Upper lobe of right lung (tissue), 1 donor: ENCODE measurements at regions not wholly inside any gene's neighbourhood (a gene's known extent, or its start where the extent isn't known, plus 50 kb on each side); places are given as distances from the start of the nearest gene placed in this dataset.

Experiments used
- ATAC-seq: fragments of 200-7000 bp; cut with Tn5 transposase; one replicate; pipeline ENCODE4 v1.9.1; 2020; ENCODE audit warnings: mild to moderate bottlenecking, moderate library complexity
- DNase-seq: peaks from one replicate; pipeline ENCODE4 v3.0.0-alpha.2; 2020
- H3K27ac ChIP-seq: fragments of 200-600 bp; one replicate; pipeline ENCODE4 v1.8.0; 2022
- H3K27me3 ChIP-seq: fragments of 200-600 bp; one replicate; pipeline ENCODE4 v1.8.0; 2022; ENCODE audit warnings: mild to moderate bottlenecking
- H3K36me3 ChIP-seq: fragments of 200-600 bp; one replicate; pipeline ENCODE4 v1.8.0; 2022
- H3K4me1 ChIP-seq: fragments of 200-600 bp; one replicate; pipeline ENCODE4 v1.8.0; 2022
- H3K4me3 ChIP-seq: fragments of 200-600 bp; one replicate; pipeline ENCODE4 v1.8.0; 2022; ENCODE audit warnings: mild to moderate bottlenecking
- H3K9me3 ChIP-seq: fragments of 200-600 bp; one replicate; pipeline ENCODE4 v1.8.0; 2022
- CTCF ChIP-seq: fragments of 200-600 bp; IDR thresholded peaks from one replicate; pipeline ENCODE4 v1.8.0; 2022; ENCODE audit warnings: antibody characterized with exemption
- intact Hi-C: fragments of 100-400 bp; cut with DNase I; formaldehyde crosslinking; loops from one replicate; pipeline ENCODE4 v1.11.0; 2022
- donor health status: DM: no; HTN: yes; CAD: no; lungs with severe emphysema.

GRCh38 chr14:56460469-56460868, 119.1 kb upstream of the TMEM260 start:
- no peak for TF ChIP-seq CTCF
- no peaks in the 10 kb centered on the region for H3K36me3 ChIP-seq
- no peak for DNase-seq
- H3K9me3 ChIP-seq: no peaks in the 10 kb centered on the region
- no peaks in the 10 kb centered on the region for H3K4me1 ChIP-seq
- no peak overlapping the region for H3K27ac ChIP-seq
- no peak overlapping the region for H3K4me3 ChIP-seq
- intact Hi-C loops: no loop called here
- no peaks in the 10 kb centered on the region for H3K27me3 ChIP-seq
- ATAC-seq: no peak

- Histone ChIP-seq H3K27ac (no peak overlapping the region), H3K27me3 (no peaks in the 10 kb centered on the region), H3K4me1 (no peaks in the 10 kb centered on the region), H3K4me3 (no peak overlapping the region), H3K9me3 (no peaks in the 10 kb centered on the region), H3K36me3 (no peaks in the 10 kb centered on the region)
- ATAC-seq (no peak), DNase-seq (no peak)
- intact Hi-C loops: no loop called here
- no peak for TF ChIP-seq CTCF
Observed at GRCh38 chr14:56461276-56462275, 118.0 kb upstream of the TMEM260 start.

- Histone ChIP-seq H3K9me3 (no peaks in the 10 kb centered on the region), H3K27ac (no peak overlapping the region), H3K4me1 (no peaks in the 10 kb centered on the region), H3K27me3 (no peaks in the 10 kb centered on the region), H3K36me3 (no peaks in the 10 kb centered on the region), H3K4me3 (no peak overlapping the region)
- intact Hi-C loops: no loop called here
- no peak for DNase-seq
- no peak for TF ChIP-seq CTCF
- no peak for ATAC-seq
Observed at GRCh38 chr14:56463271-56463890, 116.2 kb upstream of the TMEM260 start.

GRCh38 chr14:56471056-56471455, 108.5 kb upstream of the TMEM260 start:
- Histone ChIP-seq H3K27me3 (no peaks in the 10 kb centered on the region), H3K36me3 (no peaks in the 10 kb centered on the region), H3K27ac (no peak overlapping the region), H3K4me1 (no peaks in the 10 kb centered on the region), H3K4me3 (no peak overlapping the region), H3K9me3 (no peaks in the 10 kb centered on the region)
- intact Hi-C loops: no loop called here
- ATAC-seq (peak; percentile 48), DNase-seq (no peak)
- no peak for TF ChIP-seq CTCF

GRCh38 chr14:56474419-56475022, 105.1 kb upstream of the TMEM260 start:
- no peak for DNase-seq
- no peak overlapping the region for H3K27ac ChIP-seq
- H3K36me3 ChIP-seq: no peaks in the 10 kb centered on the region
- H3K9me3 ChIP-seq: no peaks in the 10 kb centered on the region
- peak; percentile 84 for TF ChIP-seq CTCF
- H3K27me3 ChIP-seq: no peaks in the 10 kb centered on the region
- no peak overlapping the region for H3K4me3 ChIP-seq
- ATAC-seq: peak; percentile 78
- intact Hi-C loops: no loop called here
- no peaks in the 10 kb centered on the region for H3K4me1 ChIP-seq
